Neural cell (in vitro differentiated cells): ENCODE measurements at regions not wholly inside any gene's neighbourhood (a gene's known extent, or its start where the extent isn't known, plus 50 kb on each side); places are given as distances from the start of the nearest gene placed in this dataset.

Experiments used
- H2AFZ ChIP-seq: fragments of 200-600, 300-800 bp; sonication (generic), shearing (Covaris generic); 2 replicates; pipeline ENCODE4 v1.6.0; 2014; ENCODE audit warnings: low read depth, mild to moderate bottlenecking, antibody characterized with exemption, low read length, moderate library complexity
- H3F3A ChIP-seq: fragments of 200-600 bp; shearing (Covaris generic); 2 replicates; pipeline ENCODE4 v1.6.1; 2016; ENCODE audit warnings: mild to moderate bottlenecking, moderate library complexity, mixed read lengths, antibody characterized with exemption, low read length; ENCODE audit not compliant: insufficient read depth, poor library complexity, severe bottlenecking
- H3K27ac ChIP-seq: fragments of 200-600, 300-800 bp; sonication (generic), shearing (Covaris generic); 2 replicates; pipeline ENCODE4 v1.5.1; 2014; ENCODE audit warnings: mild to moderate bottlenecking, low read length, moderate library complexity
- H3K27me3 ChIP-seq: fragments of 300-800, 200-600 bp; sonication (generic), shearing (Covaris generic); 2 replicates; pipeline ENCODE4 v1.6.0; 2014; ENCODE audit warnings: mild to moderate bottlenecking, low read depth, low read length, moderate library complexity; ENCODE audit not compliant: insufficient read depth
- H3K36me3 ChIP-seq: fragments of 300-800, 200-600 bp; sonication (generic), shearing (Covaris generic); 2 replicates; pipeline ENCODE4 v1.5.1; 2014; ENCODE audit warnings: mild to moderate bottlenecking, antibody characterized with exemption, low read length, moderate library complexity; ENCODE audit not compliant: insufficient read depth
- H3K4me2 ChIP-seq: fragments of 300-800, 200-600 bp; sonication (generic), shearing (Covaris generic); 2 replicates; pipeline ENCODE4 v1.6.0; 2014; ENCODE audit warnings: mild to moderate bottlenecking, low read length
- H3K4me3 ChIP-seq: fragments of 300-800, 200-600 bp; sonication (generic), shearing (Covaris generic); 2 replicates; pipeline ENCODE4 v1.5.1; 2014; ENCODE audit warnings: mild to moderate bottlenecking, low read length, moderate library complexity
- H3K79me2 ChIP-seq: fragments of 200-600 bp; shearing (Covaris generic); replicated peaks from 2 replicates; pipeline ENCODE4 v1.6.0; 2014; ENCODE audit warnings: mild to moderate bottlenecking, low read length, moderate library complexity; ENCODE audit not compliant: insufficient read depth
- H3K9ac ChIP-seq: fragments of 300-800, 200-600 bp; sonication (generic), shearing (Covaris generic); 2 replicates; pipeline ENCODE4 v1.6.1; 2016; ENCODE audit warnings: mild to moderate bottlenecking, low read length, mixed read lengths
- H3K9me2 ChIP-seq: fragments of 200-600 bp; shearing (Covaris generic); 2 replicates; pipeline ENCODE4 v1.6.1; 2016; ENCODE audit warnings: mild to moderate bottlenecking, low read length, mixed read lengths; ENCODE audit not compliant: insufficient read depth
- H3K9me3 ChIP-seq: fragments of 200-600, 300-800 bp; sonication (generic), shearing (Covaris generic); 2 replicates; pipeline ENCODE4 v1.6.1; 2016; ENCODE audit warnings: mild to moderate bottlenecking, mixed run types, low read length, moderate library complexity, mixed read lengths
- H4K20me1 ChIP-seq: fragments of 200-600 bp; shearing (Covaris generic); 2 replicates; pipeline ENCODE4 v1.6.1; 2016; ENCODE audit warnings: mild to moderate bottlenecking, mixed run types; ENCODE audit not compliant: insufficient read depth
- EP300 ChIP-seq: fragments of 450-650 bp; conservative IDR thresholded peaks from 2 replicates; pipeline ENCODE4 v1.6.1; 2014; ENCODE audit warnings: antibody characterized with exemption, mild to moderate bottlenecking, moderate library complexity; ENCODE audit not compliant: poor library complexity, severe bottlenecking
- EZH2 ChIP-seq: fragments of 200-600, 300-800 bp; shearing (Covaris generic), sonication (generic); IDR thresholded peaks from 2 replicates; pipeline ENCODE4 v1.6.1; 2014; ENCODE audit warnings: antibody characterized with exemption, low read length, borderline replicate concordance, mild to moderate bottlenecking; ENCODE audit not compliant: insufficient read depth, poor library complexity, severe bottlenecking
- MXI1 ChIP-seq: fragments of 450-650 bp; conservative IDR thresholded peaks from 2 replicates; pipeline ENCODE4 v1.6.1; 2014; ENCODE audit warnings: antibody characterized with exemption, mild to moderate bottlenecking; ENCODE audit not compliant: poor library complexity, severe bottlenecking
- POLR2AphosphoS5 ChIP-seq: IDR thresholded peaks from 2 replicates; pipeline ENCODE4 v1.6.1; 2012
- RAD21 ChIP-seq: fragments of 450-650 bp; conservative IDR thresholded peaks from 2 replicates; pipeline ENCODE4 v1.6.1; 2014; ENCODE audit warnings: antibody characterized with exemption, mild to moderate bottlenecking, moderate library complexity
- REST ChIP-seq: IDR thresholded peaks from 2 replicates; pipeline ENCODE4 v1.6.1; 2012; ENCODE audit warnings: borderline replicate concordance
- SMC3 ChIP-seq: fragments of 450-650 bp; conservative IDR thresholded peaks from 2 replicates; pipeline ENCODE4 v1.6.1; 2014; ENCODE audit warnings: antibody characterized with exemption, mild to moderate bottlenecking, moderate library complexity; ENCODE audit not compliant: poor library complexity
- TAF1 ChIP-seq: IDR thresholded peaks from 2 replicates; pipeline ENCODE4 v1.6.1; 2012; ENCODE audit warnings: low read depth
- TF ChIP-seq, protein P1 (sequence below): fragments of 450-650 bp; IDR thresholded peaks from 2 replicates; pipeline ENCODE4 v1.5.1; 2014; ENCODE audit warnings: antibody characterized with exemption, mild to moderate bottlenecking, moderate library complexity; ENCODE audit not compliant: poor library complexity, severe bottlenecking

DNA sequence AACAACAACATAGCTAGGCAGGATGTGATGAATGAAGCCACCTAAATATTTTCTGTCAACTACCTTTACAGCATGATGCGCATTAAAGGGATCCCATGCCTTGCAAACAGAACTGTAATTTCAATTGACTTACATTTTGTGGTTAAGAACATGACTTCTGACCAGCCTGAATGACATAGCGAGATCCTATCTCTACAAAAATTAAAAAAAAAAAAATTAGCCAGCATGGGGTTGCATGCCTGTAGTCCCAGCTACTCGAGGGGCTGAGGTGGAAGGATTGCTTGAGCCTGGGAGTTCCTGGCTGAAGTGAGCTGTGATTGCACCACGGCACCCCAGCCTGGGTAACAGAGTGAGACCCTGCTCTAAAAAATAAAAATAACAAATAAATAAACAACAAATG lies 680.6 kb downstream of the IQCM start (continued):
- TF ChIP-seq, protein P1, sequence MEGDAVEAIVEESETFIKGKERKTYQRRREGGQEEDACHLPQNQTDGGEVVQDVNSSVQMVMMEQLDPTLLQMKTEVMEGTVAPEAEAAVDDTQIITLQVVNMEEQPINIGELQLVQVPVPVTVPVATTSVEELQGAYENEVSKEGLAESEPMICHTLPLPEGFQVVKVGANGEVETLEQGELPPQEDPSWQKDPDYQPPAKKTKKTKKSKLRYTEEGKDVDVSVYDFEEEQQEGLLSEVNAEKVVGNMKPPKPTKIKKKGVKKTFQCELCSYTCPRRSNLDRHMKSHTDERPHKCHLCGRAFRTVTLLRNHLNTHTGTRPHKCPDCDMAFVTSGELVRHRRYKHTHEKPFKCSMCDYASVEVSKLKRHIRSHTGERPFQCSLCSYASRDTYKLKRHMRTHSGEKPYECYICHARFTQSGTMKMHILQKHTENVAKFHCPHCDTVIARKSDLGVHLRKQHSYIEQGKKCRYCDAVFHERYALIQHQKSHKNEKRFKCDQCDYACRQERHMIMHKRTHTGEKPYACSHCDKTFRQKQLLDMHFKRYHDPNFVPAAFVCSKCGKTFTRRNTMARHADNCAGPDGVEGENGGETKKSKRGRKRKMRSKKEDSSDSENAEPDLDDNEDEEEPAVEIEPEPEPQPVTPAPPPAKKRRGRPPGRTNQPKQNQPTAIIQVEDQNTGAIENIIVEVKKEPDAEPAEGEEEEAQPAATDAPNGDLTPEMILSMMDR: no peak
- TF ChIP-seq POLR2AphosphoS5: no peak
- no peak for TF ChIP-seq RAD21

DNA sequence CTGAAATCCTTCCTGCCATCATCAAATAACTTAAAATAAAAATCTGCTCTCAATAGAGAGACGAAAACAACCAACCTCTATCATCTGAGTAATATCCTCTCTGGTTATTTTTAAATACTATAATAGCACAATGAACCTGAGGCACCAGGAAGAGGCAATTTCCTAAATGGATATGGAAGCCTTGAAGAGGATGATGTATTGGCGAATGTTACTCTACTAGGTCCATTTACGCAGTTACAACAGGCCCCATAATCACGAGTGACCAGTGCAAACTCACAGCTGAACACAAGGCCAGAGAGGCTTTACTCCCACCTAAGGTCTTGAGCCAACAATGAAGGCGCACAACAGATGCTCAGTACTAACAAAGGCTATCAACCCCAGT lies 678.8 kb upstream of the NR3C2 start:
- no peaks in the 10 kb centered on the region for H3K9me3 ChIP-seq
- H3K27ac ChIP-seq: no peak overlapping the region
- H3K4me3 ChIP-seq: no peak overlapping the region
- no peak overlapping the region for H3K4me2 ChIP-seq
- no peaks in the 10 kb centered on the region for H4K20me1 ChIP-seq
- no peak overlapping the region for H2AFZ ChIP-seq
- no peaks in the 10 kb centered on the region for H3K79me2 ChIP-seq
- no peaks in the 10 kb centered on the region for H3K27me3 ChIP-seq
- H3K36me3 ChIP-seq: no peaks in the 10 kb centered on the region
- TF ChIP-seq EZH2 (no peak), SMC3 (no peak), REST (no peak), RAD21 (no peak)
- TF ChIP-seq, protein P1: no peak
- no peak overlapping the region for H3K9ac ChIP-seq
- H3F3A ChIP-seq: no peaks in the 10 kb centered on the region
- no peaks in the 10 kb centered on the region for H3K9me2 ChIP-seq

DNA sequence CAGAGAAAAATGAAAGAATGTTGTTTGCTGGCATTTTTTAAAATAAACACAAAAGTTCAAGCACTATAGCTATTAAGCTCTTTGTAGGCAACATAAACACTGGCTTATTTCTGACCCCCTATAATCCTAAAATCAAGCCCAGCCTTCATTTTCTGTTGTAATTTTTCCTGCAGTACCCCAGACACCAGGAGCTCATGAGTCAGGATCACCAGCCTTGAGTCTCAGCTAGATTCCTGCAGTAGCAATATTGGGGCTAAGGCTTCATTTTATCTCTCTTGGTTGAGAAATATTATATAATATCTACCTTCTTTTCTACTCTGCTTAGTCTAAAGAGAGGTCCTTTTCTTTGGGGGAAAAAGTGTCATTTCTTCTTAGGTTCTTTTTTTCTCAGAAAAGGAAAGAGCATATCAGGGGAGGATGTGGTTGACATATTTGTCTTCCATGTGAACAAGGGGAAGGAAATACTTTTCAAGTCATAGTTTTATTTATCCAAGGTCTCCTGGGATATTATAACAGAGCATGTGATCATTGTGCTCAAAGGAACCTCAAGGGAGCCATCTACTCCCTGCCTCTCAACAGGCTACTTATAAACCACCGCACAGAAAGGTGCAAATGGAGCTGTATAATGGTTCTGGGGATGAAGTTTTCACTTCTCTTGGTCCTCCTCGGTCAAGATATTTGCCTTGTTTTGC lies 678.3 kb upstream of the NR3C2 start:
- H3K36me3 ChIP-seq: no peaks in the 10 kb centered on the region

More for the DNA sequence above, 678.3 kb upstream of the NR3C2 start:
- Histone ChIP-seq H3K4me3 (no peak overlapping the region), H2AFZ (no peak overlapping the region), H3K79me2 (no peaks in the 10 kb centered on the region), H4K20me1 (no peaks in the 10 kb centered on the region), H3F3A (no peaks in the 10 kb centered on the region), H3K9me3 (no peaks in the 10 kb centered on the region), H3K27ac (no peak overlapping the region), H3K9ac (no peak overlapping the region), H3K9me2 (no peaks in the 10 kb centered on the region), H3K27me3 (no peaks in the 10 kb centered on the region), H3K4me2 (no peak overlapping the region)
- TF ChIP-seq MXI1: no peak
- no peak for TF ChIP-seq POLR2AphosphoS5
- TF ChIP-seq, protein P1: no peak
- no peak for TF ChIP-seq TAF1
- no peak for TF ChIP-seq RAD21
- no peak for TF ChIP-seq REST
- TF ChIP-seq EP300: no peak
- TF ChIP-seq EZH2: no peak
- TF ChIP-seq SMC3: no peak
